SJCRH30 (cell line): ENCODE measurements at regions not wholly inside any gene's neighbourhood (a gene's known extent, or its start where the extent isn't known, plus 50 kb on each side); places are given as distances from the start of the nearest gene placed in this dataset.
"Not testable (repeated sequence)": the region's sequence is repeated elsewhere in the genome, so short reads cannot be mapped to it uniquely, and the experiment has no call there.

Experiments used
- DNase-seq, 2 experiments: peaks; one replicate each; pipeline ENCODE4 v3.0.0-alpha.2; 2015 to 2020
- H3K27ac ChIP-seq: fragments of 250-450 bp; sonication (Bioruptor Pico); 2 replicates; pipeline ENCODE4 v1.5.1; 2020; ENCODE audit warnings: mild to moderate bottlenecking, moderate library complexity
- H3K27me3 ChIP-seq: fragments of 250-450 bp; sonication (Bioruptor Pico); 2 replicates; pipeline ENCODE4 v1.5.1; 2020; ENCODE audit warnings: mild to moderate bottlenecking, moderate library complexity
- H3K36me3 ChIP-seq: fragments of 250-450 bp; sonication (Bioruptor Pico); 2 replicates; pipeline ENCODE4 v1.5.1; 2020; ENCODE audit warnings: mild to moderate bottlenecking, moderate library complexity
- H3K4me1 ChIP-seq: fragments of 250-450 bp; sonication (Bioruptor Pico); 2 replicates; pipeline ENCODE4 v1.5.1; 2020; ENCODE audit warnings: mild to moderate bottlenecking, moderate library complexity
- H3K4me3 ChIP-seq: fragments of 250-450 bp; sonication (Bioruptor Pico); 2 replicates; pipeline ENCODE4 v1.5.1; 2020; ENCODE audit warnings: mild to moderate bottlenecking, moderate library complexity
- H3K9me3 ChIP-seq: fragments of 250-450 bp; sonication (Bioruptor Pico); replicated peaks from 2 replicates; pipeline ENCODE4 v1.5.1; 2020; ENCODE audit warnings: mild to moderate bottlenecking, moderate library complexity

- Histone ChIP-seq H3K4me3 (no peak overlapping the region), H3K27ac (no peak overlapping the region), H3K9me3 (no peaks in the 10 kb centered on the region), H3K36me3 (no peaks in the 10 kb centered on the region), H3K4me1 (no peaks in the 10 kb centered on the region), H3K27me3 (no peaks in the 10 kb centered on the region)
- DNase-seq: no peak
Measured at GRCh38 chr5:91797576-91797975, 414.5 kb upstream of the ARRDC3 start.

DNA sequence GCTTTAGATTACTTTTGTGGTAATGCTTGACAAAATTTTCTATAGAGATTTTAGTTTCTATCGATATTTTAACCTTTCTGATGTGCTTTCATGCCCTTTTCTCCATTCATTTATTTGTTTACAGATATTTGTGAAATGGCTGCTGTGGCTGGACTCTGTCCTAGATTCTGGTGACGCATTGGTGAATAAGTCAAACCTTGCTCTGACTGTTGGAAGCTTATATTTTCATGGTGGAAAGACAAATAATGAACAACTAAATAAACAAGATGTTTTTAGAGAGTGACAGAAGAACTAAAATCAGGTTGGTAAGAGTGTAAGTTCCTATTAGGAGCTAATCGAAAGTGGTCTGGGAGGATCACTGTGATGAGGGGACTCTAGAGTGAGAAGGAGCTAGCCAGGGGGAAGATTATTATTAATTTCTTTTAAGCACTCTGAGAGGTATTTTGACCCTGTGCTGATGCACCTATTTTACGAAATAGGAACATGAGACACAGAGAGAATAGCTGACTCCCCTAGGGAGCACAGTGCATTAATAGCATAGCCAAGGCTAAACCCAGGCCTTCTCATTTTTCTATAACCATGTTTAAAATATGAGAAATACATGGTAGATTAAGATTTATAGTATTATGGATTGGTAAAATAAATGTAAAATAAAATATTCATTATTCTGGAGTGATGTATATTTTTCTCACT, 411.9 kb upstream of the ARRDC3 start:
- DNase-seq: no peak
- H3K36me3 ChIP-seq: no peaks in the 10 kb centered on the region
- H3K4me3 ChIP-seq: no peak overlapping the region
- no peaks in the 10 kb centered on the region for H3K4me1 ChIP-seq
- no peak overlapping the region for H3K27ac ChIP-seq
- H3K27me3 ChIP-seq: no peaks in the 10 kb centered on the region
- no peaks in the 10 kb centered on the region for H3K9me3 ChIP-seq

GRCh38 chr5:91794455-91794854, 411.3 kb upstream of the ARRDC3 start:
- H3K9me3 ChIP-seq: no peaks in the 10 kb centered on the region
- H3K27me3 ChIP-seq: no peaks in the 10 kb centered on the region
- H3K27ac ChIP-seq: no peak overlapping the region
- H3K36me3 ChIP-seq: no peaks in the 10 kb centered on the region
- DNase-seq: no peak
- H3K4me3 ChIP-seq: no peak overlapping the region
- no peaks in the 10 kb centered on the region for H3K4me1 ChIP-seq

GRCh38 chr5:91787718-91788117, 404.6 kb upstream of the ARRDC3 start:
- Histone ChIP-seq H3K4me3 (no peak overlapping the region), H3K4me1 (peaks cover 12% of the 10 kb centered on the region), H3K27ac (peak overlapping the region; percentile 65), H3K27me3 (no peaks in the 10 kb centered on the region), H3K36me3 (no peaks in the 10 kb centered on the region), H3K9me3 (peaks cover 10% of the 10 kb centered on the region; the same call in 1 of the 2 replicates)
- DNase-seq: peak in 1 of 2 experiments; percentile 58

- H3K27ac ChIP-seq: no peak overlapping the region
- H3K4me3 ChIP-seq: no peak overlapping the region
- H3K27me3 ChIP-seq: no peaks in the 10 kb centered on the region
- no peaks in the 10 kb centered on the region for H3K4me1 ChIP-seq
- H3K9me3 ChIP-seq: no peaks in the 10 kb centered on the region; the same call in 1 of the 2 replicates
- DNase-seq: no peak
- H3K36me3 ChIP-seq: no peaks in the 10 kb centered on the region
Measured at GRCh38 chr5:91777671-91778070, 394.6 kb upstream of the ARRDC3 start.

DNA sequence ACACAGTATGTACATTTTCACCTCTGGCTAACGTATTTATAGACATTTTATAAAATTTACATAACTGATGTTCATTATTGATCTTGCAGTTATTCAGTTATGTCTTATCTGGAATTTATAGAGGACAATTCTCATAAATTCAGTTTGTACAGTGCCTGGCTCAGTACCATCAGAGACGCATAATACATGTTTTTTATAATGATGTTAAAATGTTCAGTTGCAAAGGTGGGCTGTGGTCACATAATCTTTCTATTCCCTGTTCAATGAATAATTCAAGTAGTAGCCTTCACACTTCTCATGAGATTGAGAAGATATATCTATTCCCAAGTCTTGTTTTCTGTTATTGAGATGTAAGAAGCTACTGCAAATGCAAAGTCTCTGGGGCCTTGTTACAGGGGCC, 393.1 kb upstream of the ARRDC3 start:
- Histone ChIP-seq H3K4me1 (no peaks in the 10 kb centered on the region), H3K9me3 (no peaks in the 10 kb centered on the region; the same call in 1 of the 2 replicates), H3K27me3 (no peaks in the 10 kb centered on the region), H3K27ac (no peak overlapping the region), H3K4me3 (no peak overlapping the region), H3K36me3 (no peaks in the 10 kb centered on the region)
- DNase-seq: no peak

- no peaks in the 10 kb centered on the region for H3K36me3 ChIP-seq
- H3K9me3 ChIP-seq: no peaks in the 10 kb centered on the region
- no peak for DNase-seq
- no peak overlapping the region for H3K4me3 ChIP-seq
- no peak overlapping the region for H3K27ac ChIP-seq
- H3K27me3 ChIP-seq: no peaks in the 10 kb centered on the region
- no peaks in the 10 kb centered on the region for H3K4me1 ChIP-seq
Measured at GRCh38 chr5:91770400-91770799, 387.3 kb upstream of the ARRDC3 start.

GRCh38 chr5:91757383-91757782, 374.3 kb upstream of the ARRDC3 start:
- H3K27me3 ChIP-seq, H3K4me3 ChIP-seq, DNase-seq, H3K4me1 ChIP-seq, H3K27ac ChIP-seq, H3K36me3 ChIP-seq, H3K9me3 ChIP-seq: not testable (repeated sequence)

DNA sequence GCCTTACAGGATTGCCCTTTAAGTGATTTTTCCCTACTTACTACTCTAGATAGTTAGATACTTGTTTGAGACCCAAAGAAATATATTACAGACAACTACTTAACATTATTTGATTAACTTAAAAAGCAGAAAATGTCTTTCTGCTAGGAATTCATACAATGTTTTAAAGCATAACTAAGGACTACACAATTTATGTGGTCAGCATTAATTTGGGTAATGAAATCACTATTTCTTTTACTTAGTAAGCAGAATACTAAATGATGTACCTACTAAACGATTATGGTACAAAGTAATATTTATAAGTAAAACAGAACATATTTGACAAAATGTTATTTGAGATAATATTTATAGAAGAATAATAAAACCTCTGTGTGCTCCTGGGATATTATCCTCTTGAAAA, 371.9 kb upstream of the ARRDC3 start:
- Histone ChIP-seq H3K9me3 (0 out of 2 replicates have a peak, but pooled peaks cover 1% of the 10 kb centered on the region), H3K36me3 (no peaks in the 10 kb centered on the region), H3K4me3 (no peak overlapping the region), H3K27ac (no peak overlapping the region), H3K4me1 (no peaks in the 10 kb centered on the region), H3K27me3 (no peaks in the 10 kb centered on the region)
- no peak for DNase-seq

DNA sequence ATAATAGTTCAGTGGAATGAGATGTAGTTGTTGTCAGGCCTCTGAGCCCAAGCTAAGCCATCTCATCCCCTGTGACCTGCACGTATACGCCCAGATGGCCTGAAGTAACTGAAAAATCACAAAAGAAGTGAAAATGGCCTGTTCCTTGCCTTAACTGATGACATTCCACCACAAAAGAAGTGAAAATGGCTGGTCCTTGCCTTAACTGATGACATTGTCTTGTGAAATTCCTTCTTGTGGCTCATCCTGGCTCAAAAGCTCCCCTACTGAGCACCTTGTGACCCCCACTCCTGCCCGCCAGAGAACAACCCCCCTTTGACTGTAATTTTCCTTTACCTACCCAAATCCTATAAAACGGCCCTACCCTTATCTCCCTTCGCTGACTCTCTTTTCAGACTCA, 361.4 kb upstream of the ARRDC3 start:
- not testable (repeated sequence) for H3K27me3 ChIP-seq, H3K4me3 ChIP-seq, H3K9me3 ChIP-seq, H3K36me3 ChIP-seq, DNase-seq, H3K27ac ChIP-seq, H3K4me1 ChIP-seq

- H3K4me1 ChIP-seq: no peaks in the 10 kb centered on the region
- DNase-seq: no peak
- H3K36me3 ChIP-seq: no peaks in the 10 kb centered on the region
- no peaks in the 10 kb centered on the region for H3K27me3 ChIP-seq
- H3K4me3 ChIP-seq: no peak overlapping the region
- no peak overlapping the region for H3K27ac ChIP-seq
- no peaks in the 10 kb centered on the region for H3K9me3 ChIP-seq
Measured at GRCh38 chr5:91742550-91742949, 359.4 kb upstream of the ARRDC3 start.

DNA sequence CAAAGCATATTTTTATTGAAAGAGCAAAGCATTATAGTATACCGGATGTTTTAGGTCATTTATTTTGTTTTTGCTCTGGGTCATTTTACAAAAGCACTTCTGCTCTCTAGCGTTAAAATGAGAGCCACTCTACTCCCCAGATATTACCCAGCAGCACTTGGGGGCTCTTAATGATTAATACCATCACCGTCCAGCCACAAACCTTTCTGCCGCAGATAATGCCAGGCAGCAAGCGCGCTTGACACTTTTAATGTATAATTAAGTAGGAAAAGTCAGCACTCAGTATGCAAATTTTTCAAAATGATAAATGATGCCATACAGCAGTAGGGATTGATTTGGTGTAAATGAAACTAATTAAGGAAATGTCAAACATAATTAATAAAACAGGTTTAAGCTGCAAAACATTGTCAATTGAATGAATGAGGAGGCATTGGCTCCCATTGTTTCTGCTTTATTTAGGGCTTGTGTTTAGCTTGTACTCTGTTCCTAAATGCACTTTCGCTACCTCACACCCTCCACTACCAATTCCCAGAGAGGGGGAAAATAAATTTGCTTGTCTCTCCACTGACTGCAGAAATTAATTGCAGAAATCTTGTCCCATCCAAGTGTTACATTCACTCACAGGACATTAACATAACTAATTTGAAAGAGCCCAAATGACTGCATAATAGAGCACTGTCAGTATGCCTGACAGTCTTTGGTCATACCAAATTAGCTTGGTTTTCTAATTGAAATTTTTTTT, 358.8 kb upstream of the ARRDC3 start:
- Histone ChIP-seq H3K9me3 (no peaks in the 10 kb centered on the region), H3K36me3 (no peaks in the 10 kb centered on the region), H3K4me3 (no peak overlapping the region), H3K27me3 (no peaks in the 10 kb centered on the region), H3K27ac (no peak overlapping the region), H3K4me1 (no peaks in the 10 kb centered on the region)
- no peak for DNase-seq

- no peaks in the 10 kb centered on the region for H3K27me3 ChIP-seq
- H3K4me1 ChIP-seq: no peaks in the 10 kb centered on the region
- H3K4me3 ChIP-seq: no peak overlapping the region
- no peak for DNase-seq
- H3K27ac ChIP-seq: no peak overlapping the region
- H3K36me3 ChIP-seq: no peaks in the 10 kb centered on the region
- no peaks in the 10 kb centered on the region for H3K9me3 ChIP-seq
Measured at GRCh38 chr5:91730026-91730425, 346.9 kb upstream of the ARRDC3 start.

GRCh38 chr5:91727463-91727862, 344.3 kb upstream of the ARRDC3 start:
- H3K27me3 ChIP-seq: no peaks in the 10 kb centered on the region
- H3K4me1 ChIP-seq: no peaks in the 10 kb centered on the region
- DNase-seq: no peak
- no peak overlapping the region for H3K4me3 ChIP-seq
- H3K27ac ChIP-seq: no peak overlapping the region
- no peaks in the 10 kb centered on the region for H3K9me3 ChIP-seq
- H3K36me3 ChIP-seq: no peaks in the 10 kb centered on the region

DNA sequence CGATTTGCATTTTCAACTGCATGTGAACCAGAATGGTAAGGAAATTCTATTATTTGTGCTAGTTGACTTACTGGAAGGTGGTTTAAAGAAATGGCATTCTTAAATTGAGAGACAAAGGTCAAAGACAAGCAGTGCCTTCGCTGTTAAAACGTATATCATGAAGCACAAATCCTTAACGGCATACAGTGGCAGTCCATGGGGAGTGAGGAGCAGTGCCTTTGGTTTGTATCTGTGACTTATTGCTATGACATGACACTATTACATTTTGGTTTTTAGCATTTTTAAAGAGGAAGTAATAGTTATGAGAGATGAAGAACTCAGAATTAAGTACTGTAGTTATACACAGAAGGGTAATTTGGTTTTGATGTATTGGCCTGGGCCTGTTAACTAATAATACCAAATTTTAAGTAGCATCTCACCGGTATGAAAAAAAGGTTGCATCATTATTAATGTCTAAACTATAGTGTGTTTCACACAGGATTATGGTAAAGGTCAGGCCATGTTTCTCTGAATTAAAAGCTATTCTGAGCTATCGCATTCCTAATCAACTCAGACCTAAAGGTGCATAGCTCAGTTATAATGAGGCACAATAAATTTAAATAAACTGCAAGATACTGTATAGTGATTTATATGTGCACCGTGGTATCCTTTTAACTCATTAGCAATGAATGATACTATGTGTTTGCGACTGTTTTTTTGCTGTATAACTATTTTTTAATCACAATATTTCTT, 339.8 kb upstream of the ARRDC3 start:
- Histone ChIP-seq H3K36me3 (no peaks in the 10 kb centered on the region), H3K27me3 (no peaks in the 10 kb centered on the region), H3K9me3 (no peaks in the 10 kb centered on the region), H3K27ac (no peak overlapping the region), H3K4me1 (no peaks in the 10 kb centered on the region), H3K4me3 (no peak overlapping the region)
- no peak for DNase-seq
